GM18498 (cell line): ENCODE measurements at regions not wholly inside any gene's neighbourhood (a gene's known extent, or its start where the extent isn't known, plus 50 kb on each side); places are given as distances from the start of the nearest gene placed in this dataset.
"Not testable (repeated sequence)": the region's sequence is repeated elsewhere in the genome, so short reads cannot be mapped to it uniquely, and the experiment has no call there.

ENCODE experiments used
- ATAC-seq: cut with Tn5 transposase; IDR thresholded peaks from one replicate; pipeline ENCODE4 v1.9.1; 2021; ENCODE audit warnings: mild to moderate bottlenecking, moderate library complexity; ENCODE audit not compliant: unreplicated experiment

DNA sequence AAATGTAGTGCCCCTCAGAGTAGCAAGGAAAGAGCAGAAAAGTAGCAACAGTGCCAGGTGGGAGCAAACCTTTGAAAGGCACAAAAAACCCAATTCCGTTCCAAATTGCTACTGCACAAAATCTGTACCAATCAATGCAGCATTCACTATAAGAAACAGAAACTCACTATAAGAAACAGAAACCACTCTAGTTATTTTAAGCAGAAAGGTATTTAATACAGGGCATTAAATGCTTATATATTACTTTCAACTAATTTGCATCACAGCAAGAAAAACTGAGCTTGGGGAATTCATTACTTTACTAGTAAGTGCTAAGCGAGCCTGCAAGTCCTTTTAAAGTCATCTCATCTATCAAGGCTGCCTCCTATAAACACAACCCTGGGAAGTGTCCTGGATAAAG lies 116.5 kb upstream of the OLIG3 start:
- ATAC-seq: peak; percentile 65

DNA sequence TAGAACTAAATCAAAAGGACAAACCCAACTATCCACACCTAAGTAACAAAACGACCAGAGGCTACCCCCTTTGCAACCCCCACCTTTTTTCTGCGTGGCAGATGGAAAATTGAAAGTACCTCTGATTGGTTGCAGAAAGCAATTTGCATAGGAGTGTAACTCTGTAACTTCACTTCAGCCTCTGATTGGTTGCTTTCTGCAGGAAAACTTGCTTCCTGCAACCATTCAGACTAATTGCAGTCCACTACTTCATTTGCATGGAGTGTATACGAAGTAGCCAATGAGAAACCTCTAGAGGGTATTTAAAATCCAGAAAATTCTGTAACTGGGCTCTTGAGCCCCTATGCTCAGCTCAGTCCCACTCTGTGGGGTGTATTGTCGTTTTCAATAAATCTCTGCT lies 129.1 kb upstream of the OLIG3 start:
- no peak for ATAC-seq

DNA sequence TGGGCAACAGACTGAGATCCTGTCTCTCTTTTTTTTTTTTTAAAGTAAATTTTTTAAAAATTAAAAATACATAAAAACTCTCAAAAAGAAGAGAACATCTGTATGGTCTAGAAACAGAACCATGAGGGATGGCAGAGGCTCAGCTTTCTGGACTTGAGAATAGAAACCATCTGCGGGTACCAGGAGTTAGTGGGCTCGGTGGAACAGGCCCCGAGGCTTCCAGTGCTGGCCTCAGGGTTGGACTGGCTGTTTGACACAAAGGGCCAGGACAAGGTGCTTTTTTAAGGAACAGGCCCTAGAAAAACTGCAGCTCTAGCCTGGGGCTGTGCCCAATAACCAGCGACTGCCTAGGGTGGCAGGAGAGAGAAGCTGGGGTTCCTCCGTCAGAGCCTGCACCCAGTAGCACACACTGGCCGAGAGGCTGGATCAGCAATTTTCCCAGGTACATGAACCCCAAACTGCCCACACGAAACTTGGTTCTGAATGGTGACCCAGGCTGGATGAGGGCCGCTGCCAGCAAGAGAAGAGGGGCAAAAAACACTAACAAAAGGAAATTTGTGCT lies 131.0 kb upstream of the OLIG3 start:
- ATAC-seq: no peak

DNA sequence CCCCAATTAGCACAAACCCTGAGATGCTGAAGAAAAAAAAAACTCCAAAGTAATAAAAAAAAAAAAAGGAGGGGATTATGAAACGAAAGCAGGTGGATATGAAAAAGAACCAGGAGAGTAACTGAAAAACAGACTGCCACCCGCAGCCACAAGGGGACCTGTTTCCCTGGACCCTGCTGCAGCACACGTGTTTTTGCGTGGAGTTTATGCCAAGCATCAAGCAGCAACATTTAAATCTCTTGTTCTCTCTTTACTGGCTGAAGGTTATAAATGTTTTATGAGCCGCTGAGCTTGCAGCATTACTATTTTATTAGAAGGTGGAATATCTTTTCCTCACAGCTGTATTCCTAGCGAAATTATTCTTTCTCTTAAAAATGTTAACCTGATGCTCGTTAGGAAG lies 131.6 kb upstream of the OLIG3 start:
- no peak for ATAC-seq

DNA sequence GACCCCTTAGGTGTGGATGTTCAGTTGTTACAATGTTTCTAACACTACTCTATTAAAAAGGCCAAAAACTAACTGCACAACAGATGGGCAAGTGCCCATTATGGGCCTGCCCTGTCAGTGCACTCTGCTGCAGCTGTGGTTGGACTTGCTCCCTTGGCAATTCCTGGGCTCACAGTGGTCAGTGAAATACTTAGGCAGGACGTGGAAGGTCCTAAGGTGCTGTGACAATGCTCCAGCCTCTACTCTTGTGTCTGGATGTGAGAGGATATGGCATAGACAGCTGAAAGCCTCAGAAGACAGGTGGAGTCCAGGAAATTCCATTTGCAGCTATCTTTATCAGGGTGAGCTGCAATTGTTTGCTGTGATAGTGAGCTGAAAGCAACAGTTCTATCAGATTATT lies 136.5 kb upstream of the OLIG3 start:
- peak; percentile 10 for ATAC-seq

DNA sequence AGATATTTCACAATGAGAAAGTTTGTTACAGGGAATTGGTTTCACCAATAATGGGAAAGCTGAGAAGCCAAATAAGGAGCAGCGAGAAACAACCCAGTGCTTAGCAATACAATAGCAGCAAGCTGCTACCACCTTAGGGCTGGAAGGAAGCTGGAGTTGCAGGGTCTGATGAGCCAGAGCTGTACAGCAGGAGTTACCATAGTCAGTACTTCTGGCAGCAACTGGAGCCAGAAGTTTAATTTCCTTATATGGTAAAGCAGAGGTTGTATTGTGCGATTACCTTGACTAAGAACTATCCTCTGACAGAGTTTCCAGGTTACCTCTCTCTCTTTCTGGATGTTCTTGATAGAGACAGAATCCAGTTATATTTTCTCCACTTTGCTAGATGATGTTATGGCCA lies 137.1 kb upstream of the OLIG3 start:
- ATAC-seq: peak; percentile 61

DNA sequence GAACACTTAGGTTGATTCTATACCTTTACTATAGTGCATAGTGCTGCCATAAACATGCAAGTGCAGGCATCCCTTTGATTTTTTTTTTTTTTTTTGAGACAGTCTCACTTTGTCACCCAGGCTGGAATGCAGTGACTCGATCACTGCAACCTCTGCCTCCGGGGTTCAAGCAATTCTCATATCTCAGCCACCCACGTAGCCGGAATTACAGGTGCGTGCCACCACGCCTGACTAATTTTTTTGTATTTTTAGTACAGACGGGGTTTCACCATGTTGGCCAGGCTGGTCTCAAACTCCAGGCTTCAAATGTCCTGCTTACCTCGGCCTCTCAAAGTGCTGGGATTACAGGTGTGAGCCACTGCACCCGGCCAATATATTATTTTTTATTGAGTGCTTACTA lies 140.0 kb upstream of the OLIG3 start:
- ATAC-seq: not testable (repeated sequence)

DNA sequence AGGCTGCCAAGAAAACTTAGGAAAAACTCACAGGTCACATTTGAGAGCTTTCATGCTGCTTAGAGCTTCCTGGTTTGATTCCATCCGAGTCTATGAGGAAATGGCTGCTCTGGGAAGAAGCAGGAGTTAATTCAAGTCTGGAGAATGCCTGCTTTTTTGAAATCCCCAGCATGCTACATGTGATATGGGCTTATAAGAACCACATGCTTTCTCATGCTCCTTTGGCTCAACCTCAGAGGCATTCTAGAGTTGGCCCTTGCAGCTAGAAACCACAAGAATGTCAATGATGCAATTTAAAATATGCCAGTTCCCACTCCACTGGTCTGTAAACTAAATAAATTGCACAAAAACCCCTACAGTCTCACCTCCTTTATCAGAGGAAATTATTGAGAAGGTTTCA lies 142.9 kb upstream of the OLIG3 start:
- ATAC-seq: no peak

DNA sequence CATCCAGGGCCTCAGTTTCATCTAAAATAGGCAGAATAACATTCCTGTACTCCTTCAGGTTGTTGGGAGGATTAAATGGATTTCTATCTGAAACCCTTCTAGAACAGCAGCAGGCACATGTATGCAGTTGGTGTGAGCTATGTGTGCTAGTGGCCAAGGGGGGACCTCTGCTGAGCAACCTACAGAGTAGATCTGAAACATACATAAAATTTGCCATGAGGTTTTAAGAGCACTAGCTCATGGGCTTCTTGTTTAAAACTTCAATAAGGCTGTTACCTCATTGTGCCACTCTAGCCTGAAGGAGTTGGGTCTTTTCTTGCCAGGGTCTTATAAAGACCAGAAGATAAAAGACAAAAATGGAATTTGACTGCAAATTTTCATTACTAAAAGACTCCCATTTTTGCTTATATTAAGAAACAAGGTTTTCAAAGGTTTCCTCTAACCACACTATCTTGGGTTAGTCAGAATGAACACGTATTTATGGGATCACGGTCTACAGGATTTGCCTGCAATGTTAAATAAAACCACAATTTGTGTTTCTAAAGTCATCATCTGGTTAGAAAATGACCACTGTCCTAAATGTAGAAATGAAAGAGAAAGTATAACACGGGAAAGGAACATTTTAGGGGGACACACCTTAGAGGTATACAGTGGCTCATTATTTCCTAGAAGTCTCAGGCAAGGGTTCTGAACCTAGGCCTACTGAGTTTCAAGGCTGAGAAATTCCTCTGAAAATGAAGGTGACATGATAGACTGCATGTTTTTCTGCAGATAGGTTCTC lies 144.9 kb upstream of the OLIG3 start:
- no peak for ATAC-seq

DNA sequence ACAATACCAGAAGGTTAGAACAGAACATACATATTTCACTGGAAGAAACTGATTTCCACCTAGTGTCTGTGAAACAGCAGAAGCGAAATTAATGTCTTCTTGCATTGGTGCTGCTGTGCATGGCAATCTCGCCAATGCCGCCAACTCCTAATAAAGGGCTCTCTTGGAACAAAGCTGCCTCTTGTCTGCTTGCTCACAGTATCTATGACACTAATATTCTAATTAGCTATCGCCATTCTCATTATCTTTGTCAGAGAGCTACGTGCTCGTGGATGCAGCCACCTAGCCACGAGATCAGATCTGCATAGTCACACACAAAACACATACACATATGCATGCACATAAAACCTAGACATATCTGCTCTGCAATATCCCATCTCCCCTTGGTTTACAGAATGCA lies 145.9 kb upstream of the OLIG3 start:
- ATAC-seq: no peak

DNA sequence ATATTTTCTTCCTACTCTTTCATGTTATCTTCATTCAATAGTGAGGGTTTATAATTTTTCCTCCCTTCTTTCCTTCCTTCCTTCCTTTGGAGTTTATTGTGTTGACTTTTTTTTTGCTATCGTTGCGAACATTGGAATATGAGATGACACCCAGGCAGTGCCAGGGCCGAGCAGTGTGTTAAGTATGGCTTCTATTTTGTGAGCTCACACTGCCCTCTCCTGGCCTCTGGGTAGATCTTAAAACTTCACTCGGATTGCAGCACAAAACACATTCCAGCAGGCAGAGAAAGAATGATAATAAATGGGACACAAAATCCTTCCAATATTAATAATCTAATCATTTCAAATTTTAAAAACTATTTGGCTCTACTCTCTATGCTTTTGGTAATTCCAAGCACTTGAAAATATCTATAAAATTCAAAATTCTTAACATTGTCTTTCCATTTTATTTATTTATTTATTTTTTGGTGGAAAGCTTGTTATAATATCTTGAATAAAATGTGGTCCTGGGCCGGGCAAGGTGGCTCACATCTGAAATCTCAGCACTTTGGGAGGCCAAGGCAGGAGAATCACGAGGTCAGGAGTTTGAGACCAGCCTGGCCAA lies 147.4 kb upstream of the OLIG3 start:
- peak; percentile 69 for ATAC-seq

DNA sequence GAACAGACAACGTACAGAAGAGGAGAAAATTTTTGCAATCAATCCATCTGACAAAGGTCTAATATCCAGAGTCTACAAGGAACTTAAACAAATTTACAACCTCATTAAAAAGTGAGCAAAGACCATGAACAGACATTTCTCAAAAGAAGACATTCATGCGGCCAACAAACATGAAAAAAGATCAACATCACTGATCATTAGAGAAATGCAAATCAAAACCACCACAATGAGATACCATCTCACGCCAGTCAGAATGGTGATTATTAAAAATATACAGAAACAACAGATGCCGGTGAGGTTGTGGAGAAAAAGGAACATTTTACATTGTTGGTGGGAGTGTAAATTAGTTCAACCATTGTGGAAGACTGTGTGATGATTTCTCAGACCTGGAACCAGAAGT lies 149.0 kb upstream of the OLIG3 start:
- ATAC-seq: not testable (repeated sequence)

DNA sequence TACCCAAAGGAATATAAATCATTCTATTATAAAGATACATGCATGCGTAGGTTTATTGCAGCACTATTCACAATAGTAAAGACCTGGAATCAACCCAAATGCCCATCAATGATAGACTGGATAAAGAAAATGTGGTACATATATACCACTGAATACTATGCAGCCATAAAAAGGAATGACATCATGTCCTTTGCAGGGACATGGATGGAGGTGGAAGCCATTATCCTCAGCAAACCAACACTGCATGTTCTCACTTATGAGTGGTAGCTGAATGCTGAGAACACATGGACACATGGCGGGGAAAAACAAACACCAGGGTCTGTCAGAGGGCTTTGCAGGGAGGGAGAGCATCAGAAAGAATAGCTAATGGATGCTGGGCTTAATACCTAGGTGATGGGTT lies 149.4 kb upstream of the OLIG3 start:
- ATAC-seq: not testable (repeated sequence)

DNA sequence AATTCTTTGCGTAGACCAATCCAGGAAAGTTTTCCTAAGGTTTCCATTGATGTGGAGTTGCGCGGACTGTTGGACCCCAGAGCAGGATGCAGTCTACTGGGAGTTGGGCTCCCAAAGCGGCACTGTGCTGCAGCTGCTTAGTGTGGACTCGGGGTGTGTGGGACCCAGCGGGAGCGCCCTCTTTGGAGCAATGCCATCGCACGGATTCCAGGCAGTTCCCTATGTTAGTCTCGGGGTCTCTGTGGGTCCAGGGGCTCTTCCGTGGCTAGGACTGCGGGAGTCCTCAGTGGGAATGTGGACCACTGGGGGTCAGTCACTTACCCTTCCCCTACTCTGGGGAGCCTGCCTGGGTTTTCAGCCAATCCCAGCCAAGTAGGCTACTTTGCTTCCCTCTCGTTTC lies 151.7 kb upstream of the OLIG3 start:
- ATAC-seq: no peak

DNA sequence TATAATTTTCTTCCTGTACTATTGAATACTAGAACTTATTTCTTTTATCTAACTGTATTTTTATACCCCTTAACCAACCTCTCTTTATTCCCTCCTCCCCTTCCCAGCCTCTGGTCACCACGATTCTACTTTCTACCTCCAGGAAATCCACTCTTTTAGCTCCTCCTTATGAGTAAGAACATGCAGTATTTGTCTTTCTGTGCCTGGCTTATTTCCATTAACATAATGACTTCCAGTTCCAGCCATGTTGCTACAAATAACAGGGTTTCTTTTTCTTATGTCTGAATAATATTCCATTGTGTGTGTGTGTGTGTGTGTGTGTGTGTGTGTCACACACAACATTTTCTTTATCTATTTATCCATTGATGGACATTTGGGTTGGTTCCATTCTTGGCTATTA lies 152.3 kb upstream of the OLIG3 start:
- ATAC-seq: no peak

DNA sequence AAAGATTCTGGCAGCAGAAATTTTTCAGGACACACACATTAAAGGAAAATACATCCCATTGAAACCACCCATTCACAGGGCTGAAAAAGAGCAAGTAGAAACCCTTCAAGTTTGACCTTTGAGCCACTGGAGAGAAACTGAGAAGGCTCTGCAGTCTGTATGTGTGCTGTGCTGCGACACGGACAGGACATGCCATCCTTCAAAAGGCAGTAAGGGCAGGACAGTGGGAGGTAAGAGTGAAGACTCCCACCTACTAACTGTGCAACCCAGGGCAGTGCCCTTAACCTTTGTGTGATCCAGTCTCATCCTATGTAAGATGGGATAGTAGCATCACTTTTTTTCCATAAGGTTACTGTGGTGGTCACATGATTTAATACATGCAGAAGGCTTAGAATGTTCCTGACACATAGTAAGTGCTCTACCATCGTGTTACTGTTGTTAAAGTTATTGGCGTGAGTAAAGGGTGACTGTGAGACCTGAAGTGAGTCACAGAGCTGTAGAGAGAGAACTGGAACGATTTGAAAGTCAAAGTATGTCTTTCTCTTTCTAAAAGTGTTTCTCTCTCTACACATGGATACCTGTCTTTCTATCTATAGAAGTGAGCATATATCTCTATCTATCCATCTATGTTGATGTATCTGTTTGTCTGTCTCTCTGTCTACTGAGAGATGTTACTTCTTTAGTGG lies 153.7 kb upstream of the OLIG3 start:
- ATAC-seq: peak; percentile 78

DNA sequence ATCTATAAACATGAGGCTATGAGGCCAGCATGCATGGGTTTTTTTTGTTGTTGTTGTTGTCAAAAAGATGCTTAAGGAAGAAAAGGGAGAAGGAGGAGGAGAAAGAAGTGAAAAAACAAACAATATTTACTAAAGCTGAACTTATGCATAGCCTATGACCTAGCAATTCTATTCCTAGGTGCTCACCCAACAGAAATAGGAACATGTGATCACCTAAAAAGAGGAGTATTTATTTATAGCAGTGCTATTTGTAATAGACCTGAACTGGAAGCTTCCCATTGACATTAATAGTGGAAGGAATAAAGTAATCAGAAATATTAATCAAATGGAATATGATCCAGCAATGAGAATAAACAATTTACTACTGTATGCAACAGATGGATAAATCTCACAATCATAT lies 156.5 kb upstream of the OLIG3 start:
- no peak for ATAC-seq

DNA sequence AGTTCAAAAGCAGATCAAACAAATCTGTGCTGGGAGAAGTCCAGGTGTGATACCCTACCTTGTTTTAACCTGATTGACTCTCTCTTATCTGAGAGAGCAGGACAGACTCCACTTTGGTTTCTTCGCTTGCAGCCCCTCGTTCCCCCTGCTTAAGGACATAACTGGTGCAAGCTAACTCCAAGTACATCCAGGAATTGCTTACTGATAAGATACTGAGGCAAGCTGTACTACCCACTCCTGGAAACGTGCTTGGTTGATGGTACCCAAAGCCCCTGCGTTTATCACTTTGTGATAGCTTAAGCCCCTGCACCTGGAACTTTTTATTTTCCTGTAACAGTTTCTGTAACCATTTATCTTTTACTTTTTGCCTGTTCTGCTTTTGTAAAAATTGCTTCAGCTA lies 157.0 kb upstream of the OLIG3 start:
- no peak for ATAC-seq

DNA sequence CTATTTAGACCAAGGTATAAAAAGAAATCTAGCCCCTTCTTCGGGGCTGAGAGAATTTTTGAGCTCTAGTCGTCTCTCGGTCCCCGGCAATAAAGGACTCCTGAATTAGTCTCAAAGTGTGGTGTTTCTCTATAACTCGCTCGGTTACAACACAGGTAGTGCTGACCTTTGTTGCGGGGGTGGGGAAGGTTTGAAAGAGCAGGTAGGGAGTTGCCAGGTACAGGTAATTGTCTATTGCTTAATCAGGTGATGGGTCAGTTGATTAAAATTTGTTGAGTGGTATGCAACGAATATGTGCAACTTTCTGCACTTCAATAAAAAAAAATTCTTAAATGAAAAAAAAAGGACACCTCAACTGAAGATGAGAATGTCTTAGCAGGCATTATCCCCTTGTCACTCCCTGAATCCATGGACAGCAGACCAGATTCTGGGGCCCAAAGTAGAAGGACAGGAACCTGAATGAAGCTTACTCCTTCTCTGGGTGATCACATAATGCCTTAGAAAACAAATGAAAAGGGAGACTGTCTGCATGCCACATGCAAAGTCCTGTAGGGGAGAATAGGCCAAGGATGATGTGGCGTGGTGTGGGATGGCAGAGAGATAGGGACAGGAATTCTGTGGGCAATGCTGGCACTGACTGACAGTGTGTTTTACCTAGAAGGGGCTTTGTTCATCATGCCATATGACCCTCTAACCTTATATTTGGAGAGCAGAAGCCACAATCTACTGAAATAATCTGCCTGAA lies 157.6 kb upstream of the OLIG3 start:
- ATAC-seq: no peak

DNA sequence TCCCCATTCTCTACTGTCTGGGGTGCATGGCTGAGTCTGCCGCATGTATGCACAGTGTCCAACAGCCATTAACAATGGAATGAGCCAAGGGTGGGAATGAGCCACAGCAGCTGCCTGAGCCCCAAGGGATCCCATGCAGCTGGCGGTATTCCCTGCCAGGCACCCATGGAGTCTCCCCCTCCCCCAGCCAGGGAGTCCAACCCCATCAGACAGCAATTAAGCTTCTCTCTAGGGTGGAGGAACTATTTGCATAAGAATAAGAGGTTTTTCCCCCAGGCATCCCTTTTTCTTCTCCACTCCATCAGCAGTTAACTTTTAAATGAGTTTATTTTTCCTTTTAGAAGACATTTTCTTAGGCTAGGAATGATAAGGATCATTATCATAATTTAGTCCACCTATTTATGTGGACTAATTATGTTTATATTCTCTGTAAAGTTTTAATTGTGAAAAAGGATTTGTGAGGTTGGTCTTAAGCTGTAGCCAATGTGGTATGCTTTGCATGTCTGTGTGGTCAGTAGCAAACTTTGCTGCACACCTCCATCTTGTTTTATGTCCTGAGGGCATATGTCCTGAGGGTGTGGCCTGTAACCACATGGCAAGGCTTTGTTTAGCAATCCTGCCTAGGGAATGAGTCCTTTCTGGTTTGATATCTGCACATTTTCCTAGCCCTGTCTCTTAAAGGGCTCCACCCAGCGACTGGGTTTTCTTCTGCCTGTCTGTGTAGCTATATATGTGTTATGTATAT lies 158.9 kb upstream of the OLIG3 start:
- no peak for ATAC-seq

DNA sequence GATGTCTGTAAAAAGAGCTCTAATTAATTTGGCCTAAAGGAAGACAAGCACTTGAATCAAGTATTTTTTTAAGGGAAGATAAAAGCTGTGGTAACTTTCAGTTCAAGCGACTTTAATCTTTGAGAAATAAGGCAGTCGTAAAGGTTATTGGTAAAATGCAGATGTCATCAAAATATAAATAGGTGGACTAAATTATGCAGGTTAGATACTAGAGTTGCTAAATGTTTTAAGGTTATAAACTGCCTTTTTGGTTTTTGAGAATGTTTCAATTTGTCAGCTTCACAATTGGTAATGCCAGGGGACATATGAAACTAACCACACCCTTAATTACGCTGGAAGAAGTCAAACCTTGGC lies 159.5 kb upstream of the OLIG3 start:
- no peak for ATAC-seq
